ENCODE measurements at regions not wholly inside any gene's neighbourhood (a gene's known extent, or its start where the extent isn't known, plus 50 kb on each side); places are given as distances from the start of the nearest gene placed in this dataset.
"Not testable (repeated sequence)": the region's sequence is repeated elsewhere in the genome, so short reads cannot be mapped to it uniquely, and the experiment has no call there.

DNA sequence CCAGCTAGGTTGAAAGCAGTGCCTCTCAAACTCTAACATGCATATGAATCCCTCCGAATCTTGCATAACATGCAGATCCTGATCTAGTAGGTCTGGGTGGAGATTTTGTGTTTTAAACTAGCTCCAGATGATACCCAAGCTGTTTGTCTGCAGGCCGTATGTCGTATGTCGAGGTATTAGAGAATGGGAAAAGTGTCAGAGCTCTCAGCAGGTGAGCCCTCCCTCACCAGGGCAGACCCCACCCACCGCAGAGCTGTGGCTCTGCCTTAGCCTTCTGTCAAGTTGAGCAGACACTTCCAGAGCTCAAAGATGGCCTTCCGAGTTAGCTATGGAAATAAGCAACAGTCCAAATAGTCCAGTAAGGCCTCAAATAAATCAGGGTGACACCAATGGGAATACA is 83.2 kb upstream of the MAP3K1 start:
- POLR2A ChIA-PET (ENCODE audit: low non-redundant PET) = no interaction called here
- no peak overlapping the region for H3K27ac ChIP-seq
- TF ChIP-seq, protein P1, sequence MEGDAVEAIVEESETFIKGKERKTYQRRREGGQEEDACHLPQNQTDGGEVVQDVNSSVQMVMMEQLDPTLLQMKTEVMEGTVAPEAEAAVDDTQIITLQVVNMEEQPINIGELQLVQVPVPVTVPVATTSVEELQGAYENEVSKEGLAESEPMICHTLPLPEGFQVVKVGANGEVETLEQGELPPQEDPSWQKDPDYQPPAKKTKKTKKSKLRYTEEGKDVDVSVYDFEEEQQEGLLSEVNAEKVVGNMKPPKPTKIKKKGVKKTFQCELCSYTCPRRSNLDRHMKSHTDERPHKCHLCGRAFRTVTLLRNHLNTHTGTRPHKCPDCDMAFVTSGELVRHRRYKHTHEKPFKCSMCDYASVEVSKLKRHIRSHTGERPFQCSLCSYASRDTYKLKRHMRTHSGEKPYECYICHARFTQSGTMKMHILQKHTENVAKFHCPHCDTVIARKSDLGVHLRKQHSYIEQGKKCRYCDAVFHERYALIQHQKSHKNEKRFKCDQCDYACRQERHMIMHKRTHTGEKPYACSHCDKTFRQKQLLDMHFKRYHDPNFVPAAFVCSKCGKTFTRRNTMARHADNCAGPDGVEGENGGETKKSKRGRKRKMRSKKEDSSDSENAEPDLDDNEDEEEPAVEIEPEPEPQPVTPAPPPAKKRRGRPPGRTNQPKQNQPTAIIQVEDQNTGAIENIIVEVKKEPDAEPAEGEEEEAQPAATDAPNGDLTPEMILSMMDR (conservative IDR thresholded peaks at IDR 0.05; ENCODE audit: low read depth) = no peak
- no peak for DNase-seq (ENCODE audit: low spot score)
- CTCF ChIA-PET = no interaction called here

DNA sequence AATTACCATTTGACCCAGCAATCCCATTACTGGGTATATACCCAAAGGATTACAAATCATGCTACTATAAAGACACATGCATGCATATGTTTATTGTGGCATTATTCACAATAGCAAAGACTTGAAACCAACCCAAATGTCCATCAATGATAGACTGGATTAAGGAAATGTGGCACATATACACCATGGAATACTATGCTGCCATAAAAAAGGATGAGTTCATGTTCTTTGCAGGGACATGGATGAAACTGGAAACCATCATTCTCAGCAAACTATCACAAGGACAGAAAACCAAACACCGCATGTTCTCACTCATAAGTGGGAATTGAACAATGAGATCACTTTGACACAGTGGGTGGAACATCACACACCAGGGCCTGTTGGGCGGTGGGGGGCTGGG is 83.9 kb upstream of the MAP3K1 start:
- DNase-seq (ENCODE audit: low spot score); H3K27ac ChIP-seq; POLR2A ChIA-PET (ENCODE audit: low non-redundant PET); CTCF ChIA-PET: not testable (repeated sequence)

DNA sequence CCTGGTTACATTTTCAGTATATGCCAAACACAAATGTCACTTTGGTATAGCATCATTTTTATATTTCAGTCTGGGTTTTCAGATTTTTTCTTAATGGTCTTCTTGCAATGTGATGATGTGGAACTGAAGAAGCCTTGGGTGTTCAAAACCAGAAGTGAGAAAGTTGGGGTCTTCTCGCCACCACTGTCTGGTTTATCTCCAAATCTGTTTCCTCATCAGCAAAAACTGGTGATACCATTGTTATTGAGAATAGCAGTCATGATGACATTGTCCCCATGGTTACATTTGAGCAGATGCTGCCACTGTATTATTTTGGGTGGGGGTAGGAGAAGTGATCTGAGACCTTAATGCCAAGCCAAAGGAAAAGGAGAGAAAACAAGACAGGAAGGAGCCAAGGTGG is 85.9 kb upstream of the MAP3K1 start:
- TF ChIP-seq, protein P1 (conservative IDR thresholded peaks at IDR 0.05; ENCODE audit: low read depth) = no peak
- POLR2A ChIA-PET (ENCODE audit: low non-redundant PET) = no interaction called here
- DNase-seq (ENCODE audit: low spot score) = no peak

DNA sequence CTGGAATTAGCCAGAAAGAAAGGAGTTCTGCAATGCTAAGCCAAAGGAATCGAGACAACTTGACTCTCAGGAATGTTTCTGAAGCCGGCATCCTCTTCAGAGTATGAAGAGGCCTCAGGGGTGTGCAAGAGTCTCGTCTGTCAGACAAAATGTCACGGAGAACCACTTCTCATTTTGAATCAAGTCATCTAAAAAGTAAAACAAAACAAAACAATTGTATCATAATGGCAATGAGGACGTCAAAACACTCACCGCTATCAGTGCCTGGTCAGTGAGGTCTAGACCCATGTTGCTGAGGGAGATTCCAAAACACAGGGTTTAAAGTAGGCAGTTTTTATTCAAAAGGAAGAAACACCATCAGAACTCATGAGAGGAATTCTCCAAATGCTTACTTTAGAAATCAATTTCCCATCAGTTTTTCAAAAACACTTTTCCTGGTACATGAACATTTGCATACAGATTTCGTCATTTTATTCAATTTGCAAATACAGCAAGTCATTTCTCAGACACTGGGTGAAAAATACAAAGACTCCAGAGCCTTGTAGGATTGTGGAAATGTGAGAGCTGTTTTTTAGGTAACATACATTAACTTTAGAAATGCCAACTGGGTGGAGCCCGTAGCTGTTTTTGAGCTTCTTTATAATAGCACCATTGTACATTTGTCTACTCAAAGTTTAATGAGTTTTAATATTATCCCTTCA is 89.5 kb upstream of the MAP3K1 start:
- no peak for DNase-seq (ENCODE audit: low spot score)
- CTCF ChIA-PET = no interaction called here
- H3K27ac ChIP-seq = no peak overlapping the region
- TF ChIP-seq, protein P1 (conservative IDR thresholded peaks at IDR 0.05; ENCODE audit: low read depth) = no peak
- POLR2A ChIA-PET (ENCODE audit: low non-redundant PET) = no interaction called here

More for the DNA sequence above, 85.9 kb upstream of the MAP3K1 start:
- CTCF ChIA-PET = no interaction called here
- H3K27ac ChIP-seq = no peak overlapping the region

DNA sequence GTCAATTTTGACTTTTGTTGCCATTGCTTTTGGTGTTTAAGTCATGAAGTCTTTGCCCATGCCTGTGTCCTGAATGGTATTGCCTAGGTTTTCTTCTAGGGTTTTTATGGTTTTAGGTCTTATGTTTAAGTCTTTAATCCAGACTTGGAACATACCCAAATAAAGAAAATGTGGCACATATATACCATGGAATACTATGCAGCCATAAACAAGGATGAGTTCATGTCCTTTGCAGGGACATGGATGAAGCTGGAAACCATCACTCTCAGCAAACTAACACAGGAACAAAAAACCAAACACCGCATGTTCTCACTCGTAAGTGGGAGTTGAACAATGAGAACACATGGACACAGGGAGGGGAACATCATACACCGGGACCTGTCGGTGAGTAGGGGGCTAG is 90.5 kb upstream of the MAP3K1 start:
- DNase-seq (ENCODE audit: low spot score); H3K27ac ChIP-seq; POLR2A ChIA-PET (ENCODE audit: low non-redundant PET): not testable (repeated sequence)
- CTCF ChIA-PET = interaction anchor here (0.6 kb wide), 1 partner anchor 177 kb away, joined by 6 read pairs; no protein-coding TSS in a partner anchor

DNA sequence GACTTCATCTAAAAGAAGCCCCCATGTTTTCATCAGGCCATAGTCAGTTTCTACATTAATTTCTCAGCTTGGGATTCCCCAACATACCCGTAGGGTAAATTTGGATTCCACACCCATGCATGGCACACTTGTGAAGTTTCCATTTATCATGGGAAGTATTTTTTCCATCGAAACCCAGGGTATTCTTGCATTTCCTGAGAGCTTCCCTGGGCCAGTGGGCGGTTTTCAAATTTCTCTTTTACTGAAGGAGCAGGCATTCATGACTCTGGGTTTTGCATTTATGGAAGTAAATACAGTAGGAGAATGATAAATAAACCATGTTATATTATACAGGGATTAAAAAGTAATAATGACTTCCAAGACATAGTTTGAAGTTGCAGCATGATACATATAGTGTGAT is 93.0 kb upstream of the MAP3K1 start:
- DNase-seq (ENCODE audit: low spot score) = no peak

DNA sequence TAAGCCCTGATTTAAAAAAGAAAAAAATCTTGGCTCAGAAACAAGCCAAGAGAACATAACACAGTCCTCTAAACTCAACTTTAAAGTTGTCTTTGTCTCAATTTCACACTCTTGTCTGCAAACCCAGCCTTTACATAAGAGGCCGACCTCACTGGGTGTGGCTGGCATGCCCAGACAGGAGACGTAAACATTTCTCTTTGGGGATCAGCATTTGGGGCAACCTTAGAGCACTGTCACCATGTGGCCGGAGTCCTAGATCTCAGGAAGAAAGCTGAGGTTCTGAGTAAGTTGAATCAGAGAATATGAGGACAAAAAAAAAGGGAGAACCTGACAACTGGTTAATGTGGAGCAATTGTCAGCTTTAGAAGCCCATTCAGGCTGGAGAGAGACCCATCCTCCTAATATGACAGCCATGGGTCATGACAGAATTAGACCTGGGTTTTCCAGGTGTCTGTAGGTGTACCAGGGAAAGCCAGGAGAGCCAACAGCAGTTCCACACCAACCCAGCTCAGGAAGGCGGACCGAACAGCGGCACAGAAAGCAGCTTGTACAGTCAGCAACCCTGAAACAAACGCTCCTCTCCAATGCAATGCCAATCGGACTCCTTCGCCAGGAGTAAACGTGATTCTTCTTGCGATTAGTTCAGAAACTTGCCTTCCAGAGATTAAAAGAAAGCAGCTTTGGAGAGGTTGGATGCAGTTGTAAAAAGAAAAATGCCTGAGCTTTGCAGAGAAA is 97.9 kb upstream of the MAP3K1 start:
- ChIA-PET CTCF (interaction anchor here (0.7 to 1.0 kb wide), 3 partner anchors 16 to 646 kb away, joined by 3 to 5 read pairs (median 4); no protein-coding TSS in a partner anchor), POLR2A (ENCODE audit: low non-redundant PET) (interaction anchor here (0.6 kb wide), 1 partner anchor 112 kb away, joined by 3 read pairs; no protein-coding TSS in a partner anchor)
- peak overlapping the region; percentile 45 for H3K27ac ChIP-seq
- peak; percentile 77 for DNase-seq (ENCODE audit: low spot score)
- TF ChIP-seq, protein P1 (conservative IDR thresholded peaks at IDR 0.05; ENCODE audit: low read depth) = no peak

More for the DNA sequence above, 93.0 kb upstream of the MAP3K1 start:
- no peak overlapping the region for H3K27ac ChIP-seq
- ChIA-PET CTCF (interaction anchor here (0.6 to 1.2 kb wide), 2 partner anchors 26 to 116 kb away, joined by 3 to 5 read pairs; no protein-coding TSS in a partner anchor), POLR2A (ENCODE audit: low non-redundant PET) (no interaction called here)
- TF ChIP-seq, protein P1 (conservative IDR thresholded peaks at IDR 0.05; ENCODE audit: low read depth) = no peak

All from RWPE1 (cell line).